IMR-90 (cell line): ENCODE measurements at regions not wholly inside any gene's neighbourhood (a gene's known extent, or its start where the extent isn't known, plus 50 kb on each side); places are given as distances from the start of the nearest gene placed in this dataset.

Source experiments
- ATAC-seq: fragments of 200-7000 bp; cut with Tn5 transposase; 2 replicates; pipeline ENCODE4 v1.9.1; 2020; ENCODE audit warnings: low read depth, mild to moderate bottlenecking, moderate library complexity
- BruUV-seq: library from RNA; stranded (reverse); fragments of 400-500 nt; replicated peaks from 2 replicates; lab custom pipeline; 2021; lab: Mats Ljungman, UMichigan
- CTCF ChIA-PET: fragments of 300-600 bp; formaldehyde crosslinking; extraction: SDS; loops from one replicate; lab custom pipeline; 2021; ENCODE audit warnings: antibody characterized with exemption; lab: Yijun Ruan, JAX
- POLR2A ChIA-PET: fragments of 300-600 bp; sonication (Branson Sonifier 250); formaldehyde crosslinking; loops from one replicate; lab custom pipeline; 2022; ENCODE audit warnings: antibody characterized with exemption; ENCODE audit not compliant: unreplicated experiment; lab: Charles Lee
- DNase-seq: peaks from one replicate; pipeline ENCODE4 v3.0.0; 2013
- H2AFZ ChIP-seq: replicated peaks from 2 replicates; pipeline ENCODE3; 2013; ENCODE audit warnings: low read length, mild to moderate bottlenecking; ENCODE audit not compliant: poor library complexity
- H2AK5ac ChIP-seq: 2 replicates; pipeline ENCODE4 v1.6.1; 2013; ENCODE audit warnings: low read depth, low read length, inconsistent platforms
- H2AK9ac ChIP-seq: replicated peaks from 2 replicates; pipeline ENCODE3; 2013; ENCODE audit warnings: mild to moderate bottlenecking, low read depth, low read length, moderate library complexity; ENCODE audit not compliant: poor library complexity
- H2BK120ac ChIP-seq: 2 replicates; pipeline ENCODE4 v1.6.1; 2013; ENCODE audit warnings: low read depth, low read length, inconsistent platforms
- H2BK15ac ChIP-seq: 3 replicates; pipeline ENCODE4 v1.6.1; 2013; ENCODE audit warnings: low read depth, low read length, inconsistent platforms
- H2BK20ac ChIP-seq: 2 replicates; pipeline ENCODE4 v1.6.1; 2013; ENCODE audit warnings: low read depth, mild to moderate bottlenecking, inconsistent platforms, low read length, moderate library complexity
- H2BK5ac ChIP-seq: 2 replicates; pipeline ENCODE4 v1.6.1; 2013; ENCODE audit warnings: mild to moderate bottlenecking, low read depth, low read length, inconsistent platforms; ENCODE audit not compliant: poor library complexity, severe bottlenecking
- H3K14ac ChIP-seq: replicated peaks from 2 replicates; pipeline ENCODE4 v1.6.1; 2013; ENCODE audit warnings: low read depth, low read length, inconsistent platforms
- H3K18ac ChIP-seq: 2 replicates; pipeline ENCODE4 v1.6.1; 2013; ENCODE audit warnings: low read depth, low read length, control low read depth
- H3K23ac ChIP-seq: 2 replicates; pipeline ENCODE4 v1.6.1; 2013; ENCODE audit warnings: low read depth, low read length, inconsistent platforms
- H3K27ac ChIP-seq: 2 replicates; pipeline ENCODE4 v1.5.1; 2013; ENCODE audit warnings: mild to moderate bottlenecking, control low read depth, low read length; ENCODE audit not compliant: insufficient read depth
- H3K27me3 ChIP-seq: 2 replicates; pipeline ENCODE4 v1.6.1; 2013; ENCODE audit warnings: low read length; ENCODE audit not compliant: control insufficient read depth, insufficient read depth
- H3K36me3 ChIP-seq: 2 replicates; pipeline ENCODE4 v1.6.1; 2013; ENCODE audit warnings: low read length, mixed read lengths; ENCODE audit not compliant: control insufficient read depth, insufficient read depth
- H3K4ac ChIP-seq: 2 replicates; pipeline ENCODE4 v1.6.1; 2013; ENCODE audit warnings: low read depth, low read length, inconsistent platforms
- H3K4me1 ChIP-seq: 2 replicates; pipeline ENCODE4 v1.6.1; 2013; ENCODE audit warnings: low read length, mixed read lengths; ENCODE audit not compliant: control insufficient read depth, insufficient read depth
- H3K4me2 ChIP-seq: 2 replicates; pipeline ENCODE4 v1.6.1; 2013; ENCODE audit warnings: low read depth, mild to moderate bottlenecking, control low read depth, low read length, moderate library complexity
- H3K4me3 ChIP-seq: 2 replicates; pipeline ENCODE4 v1.5.1; 2013; ENCODE audit warnings: low read depth, mild to moderate bottlenecking, control low read depth, low read length, moderate library complexity; ENCODE audit not compliant: insufficient read depth
- H3K56ac ChIP-seq: 2 replicates; pipeline ENCODE4 v1.6.1; 2013; ENCODE audit warnings: low read length, inconsistent platforms; ENCODE audit not compliant: insufficient read depth; ENCODE audit errors: extremely low read depth
- H3K79me1 ChIP-seq, 2 experiments: 2 replicates each; pipeline ENCODE4 v1.6.1; 2013; ENCODE audit warnings: low read length in 2 of 2, inconsistent platforms in 1 of 2, low read depth in 1 of 2
- H3K9ac ChIP-seq: 2 replicates; pipeline ENCODE4 v1.6.1; 2013; ENCODE audit warnings: low read depth, low read length, control low read depth
- H3K9me1 ChIP-seq: 2 replicates; pipeline ENCODE4 v1.6.1; 2013; ENCODE audit warnings: low read length, inconsistent platforms; ENCODE audit not compliant: insufficient read depth
- H3K9me3 ChIP-seq: 2 replicates; pipeline ENCODE4 v1.6.1; 2013; ENCODE audit warnings: low read length; ENCODE audit not compliant: control insufficient read depth, insufficient read depth
- H4K20me1 ChIP-seq: 2 replicates; pipeline ENCODE4 v1.6.1; 2013; ENCODE audit warnings: low read length, inconsistent platforms; ENCODE audit not compliant: insufficient read depth
- H4K5ac ChIP-seq: 2 replicates; pipeline ENCODE4 v1.6.1; 2013; ENCODE audit warnings: mild to moderate bottlenecking, low read depth, low read length, control low read depth
- H4K8ac ChIP-seq, 2 experiments: 2 replicates each; pipeline ENCODE4 v1.6.1; 2013; ENCODE audit warnings: low read depth in 2 of 2, low read length in 2 of 2, control low read depth in 1 of 2, inconsistent platforms in 1 of 2
- H4K91ac ChIP-seq: 2 replicates; pipeline ENCODE4 v1.6.1; 2013; ENCODE audit warnings: low read depth, low read length, inconsistent platforms; ENCODE audit not compliant: insufficient read depth
- BHLHE40 ChIP-seq: fragments of 150-350 bp; IDR thresholded peaks from 2 replicates; pipeline ENCODE4 v1.6.1; 2016; ENCODE audit warnings: mild to moderate bottlenecking, low read depth, low read length
- CEBPB ChIP-seq: IDR thresholded peaks from 2 replicates; pipeline ENCODE4 v1.6.1; 2012; ENCODE audit warnings: low read depth, low read length, improper control_type of control experiment
- CHD1 ChIP-seq: IDR thresholded peaks from 2 replicates; pipeline ENCODE4 v1.6.1; 2012; ENCODE audit warnings: low read depth, low read length, improper control_type of control experiment
- CTCF ChIP-seq: conservative IDR thresholded peaks from 2 replicates; pipeline ENCODE4 v1.5.1; 2012; ENCODE audit warnings: mild to moderate bottlenecking, low read depth, low read length, improper control_type of control experiment
- ELK1 ChIP-seq: fragments of 150-350 bp; IDR thresholded peaks from 2 replicates; pipeline ENCODE4 v1.6.1; 2016; ENCODE audit warnings: low read depth, mild to moderate bottlenecking, low read length, moderate library complexity, borderline replicate concordance
- FOS ChIP-seq: fragments of 150-350 bp; IDR thresholded peaks from 2 replicates; pipeline ENCODE4 v1.6.1; 2016; ENCODE audit warnings: low read depth, low read length
- MAFK ChIP-seq: IDR thresholded peaks from 2 replicates; pipeline ENCODE4 v1.6.1; 2012; ENCODE audit warnings: low read depth, low read length, improper control_type of control experiment
- MAZ ChIP-seq: IDR thresholded peaks from 2 replicates; pipeline ENCODE4 v1.6.1; 2012; ENCODE audit warnings: low read depth, mild to moderate bottlenecking, low read length, improper control_type of control experiment, moderate library complexity, borderline replicate concordance
- MXI1 ChIP-seq: IDR thresholded peaks from 2 replicates; pipeline ENCODE4 v1.6.1; 2012; ENCODE audit warnings: low read depth, mild to moderate bottlenecking, low read length, moderate library complexity, borderline replicate concordance
- NFE2L2 ChIP-seq: fragments of 150-350 bp; IDR thresholded peaks from 2 replicates; pipeline ENCODE4 v1.6.1; 2016; ENCODE audit warnings: low read depth, mild to moderate bottlenecking, low read length
- POLR2A ChIP-seq: IDR thresholded peaks from 2 replicates; pipeline ENCODE4 v1.6.1; 2012; ENCODE audit warnings: mild to moderate bottlenecking, low read depth, low read length
- RAD21 ChIP-seq: IDR thresholded peaks from 2 replicates; pipeline ENCODE4 v1.6.1; 2012; ENCODE audit warnings: low read length, improper control_type of control experiment
- RCOR1 ChIP-seq: IDR thresholded peaks from 2 replicates; pipeline ENCODE4 v1.6.1; 2012; ENCODE audit warnings: mild to moderate bottlenecking, low read length, improper control_type of control experiment; ENCODE audit not compliant: insufficient replicate concordance
- RFX5 ChIP-seq: IDR thresholded peaks from 2 replicates; pipeline ENCODE4 v1.8.0; 2012; ENCODE audit warnings: low read depth, mild to moderate bottlenecking, low read length, moderate library complexity
- SMC3 ChIP-seq: fragments of 150-350 bp; IDR thresholded peaks from 2 replicates; pipeline ENCODE4 v1.6.1; 2016; ENCODE audit warnings: low read depth, mild to moderate bottlenecking, antibody characterized with exemption, low read length, moderate library complexity
- USF2 ChIP-seq: fragments of 150-350 bp; IDR thresholded peaks from 2 replicates; pipeline ENCODE4 v1.6.1; 2017; ENCODE audit warnings: mild to moderate bottlenecking, antibody characterized with exemption, low read length, low read depth
- WGBS, 2 experiments: methylation state at CpG; one replicate each; pipeline versions ENCODE4 v1.1.5 to v1.1.7; 2013; ENCODE audit warnings: missing lambda C conversion rate in 2 of 2; ENCODE audit not compliant: insufficient read length in 1 of 2; ENCODE audit errors: extremely low coverage in 2 of 2; 5-methylcytosine and 5-hydroxymethylcytosine counted together
- dilution Hi-C: fragments of 300-500 bp; cut with HindIII; formaldehyde crosslinking; loops from one replicate; pipeline ENCODE4 v1.14.3; 2018; ENCODE audit warnings: low sequenced_read_pairs; ENCODE audit not compliant: unreplicated experiment
- in situ Hi-C: fragments of 300-500 bp; cut with MboI; formaldehyde crosslinking; loops from 3 replicates; pipeline ENCODE4 v1.14.3; 2019; ENCODE audit warnings: low sequenced_read_pairs, inconsistent platforms, mixed read lengths
- intact Hi-C: fragments of 100-400 bp; cut with micrococcal nuclease; formaldehyde crosslinking; loops from 2 replicates; pipeline ENCODE4 v1.10.0; 2022

GRCh38 chr7:1357601-1358271 lies 101.5 kb downstream of the MICALL2 start:
- CTCF ChIA-PET = no interaction called here
- TF ChIP-seq RAD21 (no peak), ELK1 (no peak), RFX5 (no peak), POLR2A (no peak), MXI1 (no peak), NFE2L2 (no peak), CHD1 (no peak), FOS (no peak), USF2 (no peak), MAFK (no peak), BHLHE40 (no peak), SMC3 (no peak), RCOR1 (no peak), CEBPB (no peak), MAZ (no peak), CTCF (no peak)
- Histone ChIP-seq H4K5ac (no peak overlapping the region), H2BK120ac (no peak overlapping the region), H3K4me3 (no peak overlapping the region), H3K14ac (no peak overlapping the region), H3K4me1 (no peaks in the 10 kb centered on the region), H3K79me1 (no peaks in the 10 kb centered on the region), H3K9me1 (0 out of 2 replicates have a peak, but pooled peaks cover 3% of the 10 kb centered on the region), H3K4ac (no peak overlapping the region), H2AFZ (no peak overlapping the region), H3K9me3 (no peaks in the 10 kb centered on the region), H2AK5ac (no peak overlapping the region), H2BK5ac (no peak overlapping the region), H4K8ac (no peak overlapping the region), H3K23ac (no peak overlapping the region), H2AK9ac (no peak overlapping the region), H3K4me2 (no peak overlapping the region), H3K56ac (no peak overlapping the region), H3K18ac (no peak overlapping the region), H3K27ac (no peak overlapping the region), H4K20me1 (no peaks in the 10 kb centered on the region; the same call in 1 of the 2 replicates), H3K36me3 (no peaks in the 10 kb centered on the region), H4K91ac (no peak overlapping the region), H2BK15ac (no peak overlapping the region), H2BK20ac (no peak overlapping the region), H3K27me3 (peaks cover 19% of the 10 kb centered on the region), H3K9ac (no peak overlapping the region)
- DNase-seq (no peak), ATAC-seq (no peak)
- BruUV-seq = no TSS peak
- in situ Hi-C loops = no loop called here
- intact Hi-C loops = no loop called here
- WGBS, 2 experiments = 59% methylated on average over 9 of the region's 23 CpGs; no CpG with 5 or more reads in 1 of the 2 experiments
- POLR2A ChIA-PET = no interaction called here
- dilution Hi-C loops = no loop called here
